Osteocyte (in vitro differentiated cells): ENCODE measurements at regions not wholly inside any gene's neighbourhood (a gene's known extent, or its start where the extent isn't known, plus 50 kb on each side); places are given as distances from the start of the nearest gene placed in this dataset.

ENCODE experiments used
- DNase-seq: peaks from one replicate; pipeline ENCODE4 v3.0.0; 2021; ENCODE audit warnings: mixed read lengths; ENCODE audit not compliant: unreplicated experiment; ENCODE audit errors: extremely low spot score
- H3K27ac Mint-ChIP-seq: one replicate; pipeline ENCODE4 v1.8.0; 2021; ENCODE audit warnings: mild to moderate bottlenecking, mixed read lengths; ENCODE audit not compliant: unreplicated experiment
- H3K27me3 Mint-ChIP-seq: one replicate; pipeline ENCODE4 v1.8.0; 2021; ENCODE audit warnings: mixed read lengths; ENCODE audit not compliant: unreplicated experiment
- H3K36me3 Mint-ChIP-seq: one replicate; pipeline ENCODE4 v1.8.0; 2021; ENCODE audit warnings: mixed read lengths; ENCODE audit not compliant: unreplicated experiment
- H3K4me1 Mint-ChIP-seq: one replicate; pipeline ENCODE4 v1.8.0; 2021; ENCODE audit warnings: mixed read lengths; ENCODE audit not compliant: unreplicated experiment
- H3K4me3 Mint-ChIP-seq: one replicate; pipeline ENCODE4 v1.8.0; 2021; ENCODE audit warnings: mild to moderate bottlenecking, moderate library complexity, mixed read lengths; ENCODE audit not compliant: unreplicated experiment
- H3K9me3 Mint-ChIP-seq: one replicate; pipeline ENCODE4 v1.8.0; 2021; ENCODE audit warnings: mixed read lengths; ENCODE audit not compliant: unreplicated experiment
- TF ChIP-seq, protein P1 (sequence below): fragments of 200-600 bp; sonication (generic); IDR thresholded peaks from 2 replicates; pipeline ENCODE4 v1.5.0; 2021; ENCODE audit warnings: antibody characterized with exemption, mild to moderate bottlenecking, moderate library complexity

DNA sequence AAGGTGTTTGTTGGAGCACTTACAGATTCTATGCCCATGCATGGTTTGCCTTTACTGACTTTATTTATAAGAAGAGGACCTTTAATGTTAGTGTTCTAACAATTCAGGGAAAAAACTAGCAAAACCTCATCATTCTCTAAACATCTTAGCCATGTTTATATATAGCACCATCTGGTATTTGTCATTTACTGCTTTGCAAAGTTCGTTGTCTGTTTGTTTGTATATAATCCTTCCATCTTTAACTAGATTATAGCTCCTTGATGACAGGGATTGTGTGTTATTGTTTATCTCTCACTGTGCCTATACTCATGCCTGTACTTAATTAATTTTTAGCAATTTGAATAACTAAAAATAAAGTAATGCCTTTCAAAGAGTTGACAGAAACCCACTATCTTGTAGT lies 170.6 kb upstream of the PACRGL start:
- TF ChIP-seq, protein P1, sequence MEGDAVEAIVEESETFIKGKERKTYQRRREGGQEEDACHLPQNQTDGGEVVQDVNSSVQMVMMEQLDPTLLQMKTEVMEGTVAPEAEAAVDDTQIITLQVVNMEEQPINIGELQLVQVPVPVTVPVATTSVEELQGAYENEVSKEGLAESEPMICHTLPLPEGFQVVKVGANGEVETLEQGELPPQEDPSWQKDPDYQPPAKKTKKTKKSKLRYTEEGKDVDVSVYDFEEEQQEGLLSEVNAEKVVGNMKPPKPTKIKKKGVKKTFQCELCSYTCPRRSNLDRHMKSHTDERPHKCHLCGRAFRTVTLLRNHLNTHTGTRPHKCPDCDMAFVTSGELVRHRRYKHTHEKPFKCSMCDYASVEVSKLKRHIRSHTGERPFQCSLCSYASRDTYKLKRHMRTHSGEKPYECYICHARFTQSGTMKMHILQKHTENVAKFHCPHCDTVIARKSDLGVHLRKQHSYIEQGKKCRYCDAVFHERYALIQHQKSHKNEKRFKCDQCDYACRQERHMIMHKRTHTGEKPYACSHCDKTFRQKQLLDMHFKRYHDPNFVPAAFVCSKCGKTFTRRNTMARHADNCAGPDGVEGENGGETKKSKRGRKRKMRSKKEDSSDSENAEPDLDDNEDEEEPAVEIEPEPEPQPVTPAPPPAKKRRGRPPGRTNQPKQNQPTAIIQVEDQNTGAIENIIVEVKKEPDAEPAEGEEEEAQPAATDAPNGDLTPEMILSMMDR = no peak
- H3K27ac Mint-ChIP-seq = no peak overlapping the region
- DNase-seq = no peak
- H3K36me3 Mint-ChIP-seq = peaks cover 14% of the 10 kb centered on the region
- no peaks in the 10 kb centered on the region for H3K9me3 Mint-ChIP-seq
- H3K4me3 Mint-ChIP-seq = no peak overlapping the region
- H3K27me3 Mint-ChIP-seq = no peaks in the 10 kb centered on the region
- peaks cover 28% of the 10 kb centered on the region for H3K4me1 Mint-ChIP-seq

DNA sequence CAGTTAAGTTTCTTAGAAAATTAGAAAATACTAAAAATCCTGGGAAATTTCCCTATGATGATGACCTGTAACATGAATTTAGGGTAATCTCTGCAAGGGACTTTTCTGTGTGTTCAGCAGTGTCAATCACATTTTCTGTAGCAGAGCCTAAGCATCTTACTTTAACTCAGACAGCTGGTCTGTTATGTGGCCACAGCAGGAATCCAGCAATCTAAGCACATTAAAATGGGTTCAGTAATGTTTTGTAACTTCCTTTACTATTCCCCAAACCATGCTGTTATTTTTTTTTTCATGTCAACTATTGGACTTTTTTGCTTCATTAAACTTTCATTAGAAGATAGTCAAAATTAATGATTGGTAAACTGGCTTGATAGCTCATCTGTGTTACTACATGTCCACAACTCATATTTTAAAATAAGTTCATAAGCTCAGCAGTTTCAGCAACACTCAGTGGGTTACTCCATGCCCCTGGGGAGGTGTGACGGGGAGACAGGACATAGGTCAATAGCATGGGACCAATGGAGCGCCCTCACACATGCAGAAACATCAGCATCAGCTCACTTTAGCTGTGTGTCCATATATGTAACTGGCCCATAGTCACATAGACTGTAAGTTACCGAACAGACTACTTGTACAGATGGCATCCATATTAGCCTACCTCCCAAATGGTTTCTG lies 168.0 kb upstream of the PACRGL start:
- Mint-ChIP-seq H3K4me1 (peaks cover 28% of the 10 kb centered on the region), H3K27ac (peak overlapping the region; percentile 31), H3K4me3 (no peak overlapping the region), H3K9me3 (no peaks in the 10 kb centered on the region), H3K27me3 (no peaks in the 10 kb centered on the region), H3K36me3 (peaks cover 9% of the 10 kb centered on the region)
- DNase-seq = no peak
- TF ChIP-seq, protein P1 = no peak

DNA sequence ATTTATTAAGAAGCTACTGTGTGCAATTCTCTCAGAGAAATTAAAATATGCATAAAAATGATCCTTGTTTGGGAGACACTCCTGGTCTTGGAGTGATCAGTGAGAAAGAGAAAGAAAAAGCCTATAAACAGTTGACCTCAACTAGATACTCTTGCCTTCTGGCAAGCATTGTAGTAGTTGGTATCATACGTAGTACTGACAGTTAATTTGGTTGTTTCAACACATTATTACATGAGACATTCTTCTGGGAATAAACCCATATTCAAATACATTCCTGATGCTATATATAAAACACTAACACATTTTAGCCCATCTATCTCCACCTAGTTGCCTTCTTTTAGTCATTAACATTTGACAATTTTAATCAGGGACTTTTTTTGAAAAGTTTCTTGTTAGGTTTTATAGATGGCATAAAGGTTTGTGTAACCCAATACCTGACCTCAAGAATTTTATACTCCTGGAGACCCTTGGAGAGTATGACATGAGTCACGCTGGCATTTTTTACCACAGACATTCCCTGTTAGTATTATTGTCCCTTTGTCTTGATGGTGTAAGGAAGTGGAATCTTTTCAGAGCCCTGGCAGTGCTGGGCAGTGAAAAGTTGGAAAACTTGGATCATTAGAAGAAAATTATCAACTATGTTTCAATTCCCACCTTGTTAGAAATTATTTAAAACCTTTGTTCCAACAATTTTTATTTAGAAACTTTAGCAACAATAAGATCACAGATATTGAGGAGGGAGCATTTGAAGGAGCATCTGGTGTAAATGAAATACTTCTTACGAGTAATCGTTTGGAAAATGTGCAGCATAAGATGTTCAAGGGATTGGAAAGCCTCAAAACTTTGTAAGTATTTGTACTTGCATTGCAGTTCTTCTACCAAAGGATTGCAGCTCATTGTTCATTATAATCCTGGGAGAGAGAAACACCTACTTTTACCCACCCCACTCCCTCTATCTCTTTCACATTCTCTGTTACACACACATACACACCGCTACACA lies 167.1 kb upstream of the PACRGL start:
- H3K27ac Mint-ChIP-seq = peak overlapping the region; percentile 25
- TF ChIP-seq, protein P1 = no peak
- no peak for DNase-seq
- no peaks in the 10 kb centered on the region for H3K9me3 Mint-ChIP-seq
- no peaks in the 10 kb centered on the region for H3K27me3 Mint-ChIP-seq
- H3K4me1 Mint-ChIP-seq = peaks cover 27% of the 10 kb centered on the region
- H3K4me3 Mint-ChIP-seq = no peak overlapping the region
- peaks cover 9% of the 10 kb centered on the region for H3K36me3 Mint-ChIP-seq

DNA sequence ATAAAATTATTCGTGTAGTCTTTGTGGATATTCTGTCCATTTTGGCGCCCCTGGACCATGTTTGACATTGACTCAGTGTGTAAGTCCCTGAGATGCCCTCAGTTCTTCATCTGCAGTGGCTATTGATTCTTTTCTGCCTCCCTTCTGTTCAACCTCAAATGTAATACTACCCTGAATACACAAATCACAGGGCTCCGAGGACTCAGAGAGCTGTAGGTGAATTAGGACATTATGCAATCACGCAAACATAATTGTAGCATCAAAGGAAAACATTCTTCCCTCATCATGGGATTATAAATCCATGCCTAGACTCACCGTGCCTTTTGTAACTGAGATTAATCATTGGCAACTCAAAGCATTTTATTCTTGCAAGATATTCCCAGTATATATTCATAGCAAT lies 161.4 kb upstream of the PACRGL start:
- no peak overlapping the region for H3K27ac Mint-ChIP-seq
- H3K4me1 Mint-ChIP-seq = no peaks in the 10 kb centered on the region
- H3K4me3 Mint-ChIP-seq = no peak overlapping the region
- TF ChIP-seq, protein P1 = no peak
- no peaks in the 10 kb centered on the region for H3K9me3 Mint-ChIP-seq
- no peak for DNase-seq
- no peaks in the 10 kb centered on the region for H3K27me3 Mint-ChIP-seq
- no peaks in the 10 kb centered on the region for H3K36me3 Mint-ChIP-seq

DNA sequence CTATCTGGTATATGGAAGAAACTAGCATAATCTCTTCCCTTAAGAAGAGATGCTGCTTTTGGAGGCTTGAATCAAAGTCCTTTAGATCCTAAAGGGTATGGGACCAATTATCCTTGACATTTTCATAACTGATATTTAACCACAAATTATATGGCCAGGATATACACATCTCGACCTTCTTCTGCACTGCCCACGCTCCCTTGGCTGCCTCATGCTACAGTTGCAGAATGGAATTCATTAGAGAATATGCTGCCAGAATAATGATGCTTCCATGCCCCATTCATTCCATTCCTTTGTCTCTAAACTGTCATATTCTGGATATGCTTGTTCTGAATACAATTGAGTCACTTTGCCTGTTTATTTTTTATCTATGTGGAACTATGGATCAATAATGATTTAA lies 157.1 kb upstream of the PACRGL start:
- TF ChIP-seq, protein P1 = no peak
- H3K27me3 Mint-ChIP-seq = no peaks in the 10 kb centered on the region
- DNase-seq = no peak
- no peaks in the 10 kb centered on the region for H3K9me3 Mint-ChIP-seq
- H3K27ac Mint-ChIP-seq = no peak overlapping the region
- no peaks in the 10 kb centered on the region for H3K36me3 Mint-ChIP-seq
- peaks cover 4% of the 10 kb centered on the region for H3K4me1 Mint-ChIP-seq
- H3K4me3 Mint-ChIP-seq = no peak overlapping the region
